A673 (cell line): ENCODE measurements at regions not wholly inside any gene's neighbourhood (a gene's known extent, or its start where the extent isn't known, plus 50 kb on each side); places are given as distances from the start of the nearest gene placed in this dataset.

ENCODE experiments used
- BruUV-seq: library from RNA; stranded (reverse); fragments of 400-500 nt; replicated peaks from 2 replicates; lab custom pipeline; 2021; lab: Mats Ljungman, UMichigan
- CTCF ChIA-PET: fragments of 300-600 bp; sonication (Branson Sonifier 250); formaldehyde crosslinking; loops from one replicate; lab custom pipeline; 2022; ENCODE audit warnings: antibody characterized with exemption; lab: Charles Lee
- POLR2A ChIA-PET: fragments of 300-600 bp; sonication (Branson Sonifier 250); formaldehyde crosslinking; loops from one replicate; lab custom pipeline; 2022; ENCODE audit warnings: antibody characterized with exemption; ENCODE audit not compliant: low non-redundant PET; lab: Charles Lee
- DNase-seq: peaks from one replicate; pipeline ENCODE4 v3.0.0-alpha.2; 2015; ENCODE audit warnings: low spot score
- H3K27ac ChIP-seq: fragments of 200-600 bp; sonication (generic); 2 replicates; pipeline ENCODE4 v1.5.1; 2016; ENCODE audit warnings: mixed run types, low read depth, mild to moderate bottlenecking, mixed read lengths, antibody characterized with exemption, low read length; ENCODE audit not compliant: poor library complexity, severe bottlenecking
- H3K27me3 ChIP-seq: fragments of 200-600 bp; sonication (generic); replicated peaks from 2 replicates; pipeline ENCODE4 v1.6.1; 2017; ENCODE audit warnings: mixed run types, low read depth, mild to moderate bottlenecking, mixed read lengths, antibody characterized with exemption, low read length; ENCODE audit not compliant: insufficient read depth, poor library complexity
- H3K36me3 ChIP-seq: fragments of 200-600 bp; sonication (generic); 2 replicates; pipeline ENCODE4 v1.6.1; 2016; ENCODE audit warnings: mixed run types, mild to moderate bottlenecking, mixed read lengths, antibody characterized with exemption, low read length; ENCODE audit not compliant: insufficient read depth, poor library complexity, severe bottlenecking
- H3K4me1 ChIP-seq: fragments of 200-600 bp; sonication (generic); 2 replicates; pipeline ENCODE4 v1.6.1; 2017; ENCODE audit warnings: mixed run types, mild to moderate bottlenecking, mixed read lengths, antibody characterized with exemption, low read length; ENCODE audit not compliant: insufficient read depth, poor library complexity, severe bottlenecking
- H3K4me3 ChIP-seq: fragments of 200-600 bp; sonication (generic); 2 replicates; pipeline ENCODE4 v1.5.1; 2016; ENCODE audit warnings: low read depth, mixed run types, mild to moderate bottlenecking, mixed read lengths, low read length; ENCODE audit not compliant: poor library complexity, severe bottlenecking
- H3K9me3 ChIP-seq: fragments of 200-600 bp; sonication (generic); 2 replicates; pipeline ENCODE4 v1.6.1; 2016; ENCODE audit warnings: mixed run types, low read depth, mild to moderate bottlenecking, mixed read lengths, antibody characterized with exemption, low read length; ENCODE audit not compliant: poor library complexity, severe bottlenecking
- CTCF ChIP-seq: fragments of 300-800, 200-600 bp; sonication (generic); conservative IDR thresholded peaks from 2 replicates; pipeline ENCODE4 v1.5.1; 2017; ENCODE audit warnings: low read depth, mild to moderate bottlenecking, antibody characterized with exemption, low read length, moderate library complexity, mixed read lengths
- EZH2 ChIP-seq: fragments of 200-600 bp; sonication (generic); IDR thresholded peaks from 2 replicates; pipeline ENCODE4 v1.6.1; 2017; ENCODE audit warnings: borderline replicate concordance, low read depth, mild to moderate bottlenecking, mixed read lengths, antibody characterized with exemption, low read length; ENCODE audit not compliant: poor library complexity, severe bottlenecking
- intact Hi-C: fragments of 100-400 bp; cut with micrococcal nuclease; formaldehyde crosslinking; loops from one replicate; pipeline ENCODE4 v1.10.0; 2022; ENCODE audit not compliant: unreplicated experiment

- TF ChIP-seq CTCF (no peak), EZH2 (no peak)
These were observed 746.4 kb downstream of the MTRR start for GRCh38 chr5:8615142-8615858.

GRCh38 chr5:8628521-8628920 lies 759.6 kb downstream of the MTRR start:
- Histone ChIP-seq H3K9me3 (peaks cover 7% of the 10 kb centered on the region), H3K27me3 (no peaks in the 10 kb centered on the region), H3K27ac (no peak overlapping the region), H3K36me3 (no peaks in the 10 kb centered on the region), H3K4me3 (no peak overlapping the region), H3K4me1 (no peaks in the 10 kb centered on the region)
- no TSS peak for BruUV-seq
- ChIA-PET CTCF (no interaction called here), POLR2A (no interaction called here)
- intact Hi-C loops: no loop called here
- DNase-seq: no peak
- no peak for TF ChIP-seq EZH2
- TF ChIP-seq CTCF: no peak

More at GRCh38 chr5:8615142-8615858, 746.4 kb downstream of the MTRR start:
- ChIA-PET POLR2A (no interaction called here), CTCF (no interaction called here)
- H3K27me3 ChIP-seq: no peaks in the 10 kb centered on the region
- intact Hi-C loops: no loop called here
- H3K36me3 ChIP-seq: no peaks in the 10 kb centered on the region
- H3K27ac ChIP-seq: no peak overlapping the region
- no peak for DNase-seq
- no TSS peak for BruUV-seq
- H3K4me3 ChIP-seq: no peak overlapping the region
- peaks cover 11% of the 10 kb centered on the region for H3K9me3 ChIP-seq
- no peaks in the 10 kb centered on the region for H3K4me1 ChIP-seq

- peak overlapping the region; percentile 62 for H3K27ac ChIP-seq
- H3K9me3 ChIP-seq: no peaks in the 10 kb centered on the region
- no peaks in the 10 kb centered on the region for H3K36me3 ChIP-seq
- peak; percentile 40 for DNase-seq
- ChIA-PET POLR2A (interaction anchor here (0.6 kb wide), 1 partner anchor 68 kb away, joined by 3 read pairs; no protein-coding TSS in a partner anchor), CTCF (no interaction called here)
- H3K4me3 ChIP-seq: no peak overlapping the region
- TF ChIP-seq CTCF: no peak
- no peak for TF ChIP-seq EZH2
- BruUV-seq: no TSS peak
- intact Hi-C loops: no loop called here
- H3K4me1 ChIP-seq: no peaks in the 10 kb centered on the region
- H3K27me3 ChIP-seq: no peaks in the 10 kb centered on the region
These were observed 764.3 kb downstream of the MTRR start for GRCh38 chr5:8633259-8633658.
